Kidney epithelial cell (primary cell): ENCODE measurements at regions not wholly inside any gene's neighbourhood (a gene's known extent, or its start where the extent isn't known, plus 50 kb on each side); places are given as distances from the start of the nearest gene placed in this dataset.
A peak's percentile ranks its signal among the peaks of the same experiment; 100 is the strongest.

ENCODE experiments used
- DNase-seq: peaks from one replicate; pipeline ENCODE4 v3.0.0-alpha.2; 2010; ENCODE audit warnings: low read depth
- H3K27me3 ChIP-seq: 2 replicates; pipeline ENCODE4 v1.6.0; 2011; ENCODE audit warnings: low read length; ENCODE audit not compliant: control insufficient read depth, insufficient read depth
- H3K36me3 ChIP-seq: 2 replicates; pipeline ENCODE4 v1.5.1; 2011; ENCODE audit warnings: low read length; ENCODE audit not compliant: control insufficient read depth, insufficient read depth
- H3K4me3 ChIP-seq: 2 replicates; pipeline ENCODE4 v1.5.1; 2011; ENCODE audit warnings: low read depth, mild to moderate bottlenecking, control low read depth, low read length
- CTCF ChIP-seq: IDR thresholded peaks from 2 replicates; pipeline ENCODE4 v1.5.1; 2011; ENCODE audit warnings: mild to moderate bottlenecking, moderate library complexity, low read length, control low read depth, inconsistent platforms; ENCODE audit not compliant: insufficient read depth, poor library complexity, severe bottlenecking

GRCh38 chr5:30548580-30549305 lies 644.7 kb upstream of the CDH6 start:
- no peak for DNase-seq
- TF ChIP-seq CTCF = no peak
- Histone ChIP-seq H3K36me3 (no peaks in the 10 kb centered on the region), H3K27me3 (no peaks in the 10 kb centered on the region), H3K4me3 (no peak overlapping the region)

GRCh38 chr5:30540150-30540549 lies 653.3 kb upstream of the CDH6 start:
- DNase-seq = no peak
- no peak for TF ChIP-seq CTCF
- Histone ChIP-seq H3K4me3 (no peak overlapping the region), H3K36me3 (no peaks in the 10 kb centered on the region), H3K27me3 (no peaks in the 10 kb centered on the region)

- Histone ChIP-seq H3K36me3 (no peaks in the 10 kb centered on the region), H3K4me3 (no peak overlapping the region), H3K27me3 (no peaks in the 10 kb centered on the region)
- peak; percentile 1 for DNase-seq
- no peak for TF ChIP-seq CTCF
Measured at GRCh38 chr5:30539004-30539634, 654.4 kb upstream of the CDH6 start.

- H3K4me3 ChIP-seq = no peak overlapping the region
- no peaks in the 10 kb centered on the region for H3K36me3 ChIP-seq
- no peak for TF ChIP-seq CTCF
- no peak for DNase-seq
- no peaks in the 10 kb centered on the region for H3K27me3 ChIP-seq
Measured at GRCh38 chr5:30525353-30525752, 668.1 kb upstream of the CDH6 start.

- H3K27me3 ChIP-seq = no peaks in the 10 kb centered on the region
- no peak for TF ChIP-seq CTCF
- no peaks in the 10 kb centered on the region for H3K36me3 ChIP-seq
- DNase-seq = no peak
- no peak overlapping the region for H3K4me3 ChIP-seq
Measured at GRCh38 chr5:30524428-30524827, 669.1 kb upstream of the CDH6 start.

GRCh38 chr5:30523061-30523460 lies 670.4 kb upstream of the CDH6 start:
- H3K27me3 ChIP-seq = no peaks in the 10 kb centered on the region
- DNase-seq = no peak

More at GRCh38 chr5:30523061-30523460, 670.4 kb upstream of the CDH6 start:
- TF ChIP-seq CTCF = no peak
- no peaks in the 10 kb centered on the region for H3K36me3 ChIP-seq
- H3K4me3 ChIP-seq = no peak overlapping the region
